Eye (tissue), 1 donor: ENCODE measurements at regions not wholly inside any gene's neighbourhood (a gene's known extent, or its start where the extent isn't known, plus 50 kb on each side); places are given as distances from the start of the nearest gene placed in this dataset.

Experiments
- DNase-seq: peaks from one replicate; pipeline ENCODE4 v3.0.0-alpha.2; 2015

- no peak for DNase-seq
Observed at GRCh38 chr13:34425327-34425949, 516.6 kb upstream of the NBEA start.

- DNase-seq: no peak
Observed at GRCh38 chr13:34428911-34429310, 513.2 kb upstream of the NBEA start.

GRCh38 chr13:34430294-34430693 is 511.8 kb upstream of the NBEA start:
- no peak for DNase-seq

GRCh38 chr13:34431827-34432581 is 510.1 kb upstream of the NBEA start:
- DNase-seq: peak; percentile 48

GRCh38 chr13:34435338-34435737 is 506.7 kb upstream of the NBEA start:
- no peak for DNase-seq

GRCh38 chr13:34437873-34438272 is 504.2 kb upstream of the NBEA start:
- no peak for DNase-seq

- DNase-seq: no peak
Observed at GRCh38 chr13:34452831-34453230, 489.2 kb upstream of the NBEA start.

GRCh38 chr13:34458756-34459715 is 483.0 kb upstream of the NBEA start:
- DNase-seq: peak; percentile 66

GRCh38 chr13:34459856-34460255 is 482.2 kb upstream of the NBEA start:
- no peak for DNase-seq

- DNase-seq: no peak
Observed at GRCh38 chr13:34462843-34463242, 479.2 kb upstream of the NBEA start.

- DNase-seq: no peak
Observed at GRCh38 chr13:34464011-34464410, 478.1 kb upstream of the NBEA start.

GRCh38 chr13:34465423-34465922 is 476.6 kb upstream of the NBEA start:
- DNase-seq: no peak

- no peak for DNase-seq
Observed at GRCh38 chr13:34466301-34466700, 475.8 kb upstream of the NBEA start.

GRCh38 chr13:34467450-34468083 is 474.5 kb upstream of the NBEA start:
- DNase-seq: no peak

GRCh38 chr13:34469196-34469986 is 472.7 kb upstream of the NBEA start:
- DNase-seq: peak; percentile 57

- no peak for DNase-seq
Observed at GRCh38 chr13:34474187-34474868, 467.7 kb upstream of the NBEA start.

- DNase-seq: no peak
Observed at GRCh38 chr13:34478376-34478775, 463.7 kb upstream of the NBEA start.

- no peak for DNase-seq
Observed at GRCh38 chr13:34502011-34502410, 440.1 kb upstream of the NBEA start.

- no peak for DNase-seq
Observed at GRCh38 chr13:34502621-34503020, 439.4 kb upstream of the NBEA start.

GRCh38 chr13:34506796-34507195 is 435.3 kb upstream of the NBEA start:
- DNase-seq: no peak

- DNase-seq: no peak
Observed at GRCh38 chr13:34507630-34508029, 434.4 kb upstream of the NBEA start.
